H9 (cell line): ENCODE measurements at regions not wholly inside any gene's neighbourhood (a gene's known extent, or its start where the extent isn't known, plus 50 kb on each side); places are given as distances from the start of the nearest gene placed in this dataset.

Experiments used
- DNase-seq: peaks from one replicate; pipeline ENCODE4 v3.0.0-alpha.2; 2017
- H2AFZ ChIP-seq: one replicate; pipeline ENCODE4 v1.6.1; 2013; ENCODE audit warnings: mild to moderate bottlenecking, low read length, control low read depth, moderate library complexity
- H2AK5ac ChIP-seq: 2 replicates; pipeline ENCODE4 v1.6.1; 2013; ENCODE audit warnings: low read length, control low read depth, mixed read lengths; ENCODE audit not compliant: insufficient read length
- H2BK120ac ChIP-seq: one replicate; pipeline ENCODE4 v1.6.1; 2013; ENCODE audit warnings: low read depth, mild to moderate bottlenecking, low read length, control low read depth, inconsistent platforms; ENCODE audit not compliant: poor library complexity, severe bottlenecking
- H2BK12ac ChIP-seq: 2 replicates; pipeline ENCODE4 v1.6.1; 2013; ENCODE audit warnings: low read length, control low read depth, mixed read lengths, low read depth; ENCODE audit not compliant: insufficient read length
- H2BK15ac ChIP-seq: 2 replicates; pipeline ENCODE4 v1.6.1; 2013; ENCODE audit warnings: low read depth, low read length, control low read depth
- H2BK20ac ChIP-seq: one replicate; pipeline ENCODE4 v1.6.1; 2013; ENCODE audit warnings: low read depth, mild to moderate bottlenecking, low read length, control low read depth, inconsistent platforms; ENCODE audit not compliant: poor library complexity, severe bottlenecking
- H2BK5ac ChIP-seq: 2 replicates; pipeline ENCODE4 v1.6.1; 2013; ENCODE audit warnings: low read length, control low read depth, mixed read lengths; ENCODE audit not compliant: insufficient read length
- H3K14ac ChIP-seq: 2 replicates; pipeline ENCODE4 v1.6.1; 2013; ENCODE audit warnings: low read length, control low read depth; ENCODE audit not compliant: insufficient read depth
- H3K18ac ChIP-seq: 2 replicates; pipeline ENCODE4 v1.6.1; 2013; ENCODE audit warnings: low read depth, mild to moderate bottlenecking, mixed read lengths, low read length, control low read depth; ENCODE audit not compliant: insufficient read length
- H3K23ac ChIP-seq: 2 replicates; pipeline ENCODE4 v1.6.1; 2013; ENCODE audit warnings: low read length, control low read depth, mixed read lengths, low read depth; ENCODE audit not compliant: insufficient read length
- H3K23me2 ChIP-seq: 2 replicates; pipeline ENCODE4 v1.6.1; 2013; ENCODE audit warnings: low read depth, mild to moderate bottlenecking, mixed read lengths, low read length, control low read depth; ENCODE audit not compliant: insufficient read length, poor library complexity, severe bottlenecking
- H3K27ac ChIP-seq: 2 replicates; pipeline ENCODE4 v1.5.1; 2013; ENCODE audit warnings: low read length, control low read depth, mixed read lengths, low read depth; ENCODE audit not compliant: insufficient read length
- H3K27me3 ChIP-seq: 2 replicates; pipeline ENCODE4 v1.6.1; 2013; ENCODE audit warnings: low read length, control low read depth, inconsistent platforms; ENCODE audit not compliant: insufficient read depth
- H3K4ac ChIP-seq: 2 replicates; pipeline ENCODE4 v1.6.1; 2013; ENCODE audit warnings: low read depth, mild to moderate bottlenecking, control low read depth, inconsistent platforms, low read length, moderate library complexity
- H3K4me1 ChIP-seq: 2 replicates; pipeline ENCODE4 v1.6.1; 2013; ENCODE audit warnings: low read length, control low read depth, inconsistent platforms; ENCODE audit not compliant: insufficient read depth
- H3K4me2 ChIP-seq: 2 replicates; pipeline ENCODE4 v1.6.1; 2013; ENCODE audit warnings: low read length, control low read depth, mixed read lengths; ENCODE audit not compliant: insufficient read length, insufficient read depth
- H3K56ac ChIP-seq: 2 replicates; pipeline ENCODE4 v1.6.1; 2013; ENCODE audit warnings: low read depth, mild to moderate bottlenecking, mixed read lengths, low read length, control low read depth; ENCODE audit not compliant: insufficient read length
- H3K79me1 ChIP-seq: 2 replicates; pipeline ENCODE4 v1.6.1; 2013; ENCODE audit warnings: low read depth, mild to moderate bottlenecking, moderate library complexity, low read length, control low read depth, inconsistent platforms; ENCODE audit not compliant: insufficient read depth, poor library complexity, severe bottlenecking
- H3K79me2 ChIP-seq: 2 replicates; pipeline ENCODE4 v1.6.1; 2013; ENCODE audit warnings: low read length, control low read depth, inconsistent platforms; ENCODE audit not compliant: insufficient read depth
- H3K9ac ChIP-seq: 2 replicates; pipeline ENCODE4 v1.6.1; 2013; ENCODE audit warnings: low read length, control low read depth, mixed read lengths; ENCODE audit not compliant: insufficient read length; ENCODE audit errors: extremely low read depth
- H3K9me3 ChIP-seq: one replicate; pipeline ENCODE4 v1.6.1; 2013; ENCODE audit warnings: low read depth, low read length, inconsistent platforms; ENCODE audit not compliant: control insufficient read depth
- H3T11ph ChIP-seq: one replicate; pipeline ENCODE4 v1.6.1; 2013; ENCODE audit warnings: mild to moderate bottlenecking, low read length, control low read depth, inconsistent platforms
- H4K20me1 ChIP-seq: one replicate; pipeline ENCODE4 v1.6.1; 2013; ENCODE audit not compliant: control insufficient read depth, insufficient read length, insufficient read depth
- H4K5ac ChIP-seq: 2 replicates; pipeline ENCODE4 v1.6.1; 2013; ENCODE audit warnings: low read depth, mild to moderate bottlenecking, mixed read lengths, low read length, control low read depth; ENCODE audit not compliant: insufficient read length
- H4K8ac ChIP-seq: replicated peaks from 2 replicates; pipeline ENCODE4 v1.6.1; 2013; ENCODE audit warnings: low read length, control low read depth, mixed read lengths, low read depth; ENCODE audit not compliant: insufficient read length
- H4K91ac ChIP-seq: 2 replicates; pipeline ENCODE4 v1.6.1; 2013; ENCODE audit warnings: low read depth, mild to moderate bottlenecking, moderate library complexity, mixed read lengths, low read length, control low read depth; ENCODE audit not compliant: insufficient read length
- H3K27ac Mint-ChIP-seq, 3 experiments: 2 replicates in 2 of 3; 3 replicates in 1 of 3; pipeline ENCODE4 v1.8.0; 2020 to 2021; ENCODE audit warnings: mixed read lengths in 3 of 3, mild to moderate bottlenecking in 1 of 3, moderate library complexity in 1 of 3
- H3K27me3 Mint-ChIP-seq: 2 replicates; pipeline ENCODE4 v1.8.0; 2021; ENCODE audit warnings: low read depth, mild to moderate bottlenecking, moderate library complexity, mixed read lengths
- H3K36me3 Mint-ChIP-seq, 3 experiments: 2 replicates in 2 of 3; 3 replicates in 1 of 3; pipeline ENCODE4 v1.8.0; 2020 to 2021; ENCODE audit warnings: low read depth in 3 of 3, mixed read lengths in 3 of 3; ENCODE audit not compliant: insufficient read depth in 1 of 3
- H3K4me1 Mint-ChIP-seq, 2 experiments: 2 replicates each; pipeline ENCODE4 v1.8.0; 2020; ENCODE audit warnings: mixed read lengths in 2 of 2
- H3K4me3 Mint-ChIP-seq, 2 experiments: 2 replicates in 1 of 2; 3 replicates in 1 of 2; pipeline ENCODE4 v1.8.0; 2020 to 2021; ENCODE audit warnings: mild to moderate bottlenecking in 2 of 2, mixed read lengths in 2 of 2, moderate library complexity in 1 of 2
- H3K9me3 Mint-ChIP-seq, 2 experiments: 2 replicates in 1 of 2; 3 replicates in 1 of 2; pipeline ENCODE4 v1.8.0; 2020; ENCODE audit warnings: mild to moderate bottlenecking in 2 of 2, mixed read lengths in 2 of 2, moderate library complexity in 1 of 2
- CTCF ChIP-seq: fragments of 200-600 bp; sonication (generic); conservative IDR thresholded peaks from 3 replicates; pipeline ENCODE4 v1.8.0; 2021; ENCODE audit warnings: antibody characterized with exemption, mild to moderate bottlenecking

- no peak overlapping the region for H2BK120ac ChIP-seq
- H3K56ac ChIP-seq: no peak overlapping the region
- H3K9ac ChIP-seq: no peak overlapping the region
- no peaks in the 10 kb centered on the region for H3K27me3 ChIP-seq
- H3K79me1 ChIP-seq: no peaks in the 10 kb centered on the region
- no peaks in the 10 kb centered on the region for H3K23me2 ChIP-seq
- H3K18ac ChIP-seq: no peak overlapping the region
- no peak overlapping the region for H3T11ph ChIP-seq
- H3K4me1 ChIP-seq: peaks cover 1% of the 10 kb centered on the region; the same call in 1 of the 2 replicates
- no peak overlapping the region for H2BK20ac ChIP-seq
- H3K4me3 Mint-ChIP-seq: no peak overlapping the region
- no peak overlapping the region for H2BK5ac ChIP-seq
- peaks cover 0 to 4% of the 10 kb centered on the region in 2 experiments; a peak in 1 of 5 replicates for H3K9me3 Mint-ChIP-seq
- H3K4ac ChIP-seq: no peak overlapping the region
- no peak overlapping the region for H4K91ac ChIP-seq
- H4K5ac ChIP-seq: no peak overlapping the region
- no peak overlapping the region for H3K4me2 ChIP-seq
- no peak overlapping the region for H4K8ac ChIP-seq
- no peak overlapping the region for H3K27ac Mint-ChIP-seq
- peaks cover 5% of the 10 kb centered on the region for H3K27me3 Mint-ChIP-seq
- H2AFZ ChIP-seq: no peak overlapping the region
- H3K14ac ChIP-seq: no peak overlapping the region
- H4K20me1 ChIP-seq: no peaks in the 10 kb centered on the region
- peaks cover 7 to 18% of the 10 kb centered on the region in 2 experiments for H3K4me1 Mint-ChIP-seq
- H2BK15ac ChIP-seq: no peak overlapping the region
- no peaks in the 10 kb centered on the region for H3K36me3 Mint-ChIP-seq
- H2AK5ac ChIP-seq: no peak overlapping the region
- DNase-seq: no peak
- H3K9me3 ChIP-seq: no peaks in the 10 kb centered on the region
- no peaks in the 10 kb centered on the region for H3K79me2 ChIP-seq
- H3K23ac ChIP-seq: no peak overlapping the region
- no peak overlapping the region for H2BK12ac ChIP-seq
- H3K27ac ChIP-seq: no peak overlapping the region
- no peak for TF ChIP-seq CTCF
Observed at GRCh38 chr7:131226514-131226865, 101.2 kb upstream of the MKLN1 start.
